Keratinocyte (primary cell): ENCODE measurements at regions not wholly inside any gene's neighbourhood (a gene's known extent, or its start where the extent isn't known, plus 50 kb on each side); places are given as distances from the start of the nearest gene placed in this dataset.

Source experiments
- CTCF ChIP-seq, 3 experiments: IDR thresholded peaks in 1 of 3; conservative IDR thresholded peaks in 1 of 3; optimal IDR thresholded peaks in 1 of 3; 2 replicates in 2 of 3; 3 replicates in 1 of 3; pipeline versions ENCODE3 to v1.5.1; 2011; ENCODE audit warnings: low read length in 3 of 3, mild to moderate bottlenecking in 3 of 3, moderate library complexity in 2 of 3, control low read depth in 1 of 3, inconsistent platforms in 1 of 3; ENCODE audit not compliant: insufficient read depth in 2 of 3; ENCODE audit errors: extremely low read depth in 1 of 3
- EZH2 ChIP-seq: IDR thresholded peaks from one replicate; pipeline ENCODE4 v1.6.1; 2012; ENCODE audit warnings: inconsistent platforms, mild to moderate bottlenecking, low read length, moderate library complexity

- TF ChIP-seq CTCF (optimal IDR thresholded peaks at IDR 0.05 in 1 of 3, IDR thresholded peaks at IDR 0.05 in 1 of 3, conservative IDR thresholded peaks at IDR 0.05 in 1 of 3; ENCODE audit: extremely low read depth in 1 of 3, insufficient read depth in 2 of 3, low read length in 3 of 3) (no peak), EZH2 (no peak)
Observed at GRCh38 chr11:11084337-11084736, 226.5 kb upstream of the ZBED5 start.
